K562 (cell line): ENCODE measurements at regions not wholly inside any gene's neighbourhood (a gene's known extent, or its start where the extent isn't known, plus 50 kb on each side); places are given as distances from the start of the nearest gene placed in this dataset.

ENCODE experiments used
- CREB1 ChIP-seq, 2 experiments: sonication (generic) in 1 of 2; formaldehyde crosslinking in 1 of 2; IDR thresholded peaks; 2 replicates each; pipeline versions ENCODE4 v1.6.1 to v1.8.0; 2012 to 2022; ENCODE audit warnings: inconsistent platforms in 1 of 2, mild to moderate bottlenecking in 1 of 2, missing genetic modification reagents in 1 of 2, moderate library complexity in 1 of 2
- FOXP1 ChIP-seq: sonication (generic); formaldehyde crosslinking; IDR thresholded peaks from 2 replicates; pipeline ENCODE4 v1.8.0; 2022; ENCODE audit warnings: mild to moderate bottlenecking, missing genetic modification reagents
- HDAC1 ChIP-seq, 2 experiments: fragments of 450-650 bp; IDR thresholded peaks; 2 replicates each; pipeline ENCODE4 v1.6.1; 2016 to 2017; ENCODE audit warnings: inconsistent platforms in 1 of 2, mild to moderate bottlenecking in 1 of 2, moderate library complexity in 1 of 2
- LCOR ChIP-seq: sonication (generic); formaldehyde crosslinking; IDR thresholded peaks from 2 replicates; pipeline ENCODE4 v1.8.0; 2022; ENCODE audit warnings: mild to moderate bottlenecking, missing genetic modification reagents
- PHF8 ChIP-seq: fragments of 200-600 bp; sonication (generic); IDR thresholded peaks from 2 replicates; pipeline ENCODE4 v1.6.1; 2012; ENCODE audit warnings: mixed run types, mild to moderate bottlenecking, inconsistent platforms, low read length, moderate library complexity, borderline replicate concordance
- RAD21 ChIP-seq, 2 experiments: fragments of 250-450 bp in 1 of 2; fragments of 450-650 bp in 1 of 2; sonication (Bioruptor Pico) in 1 of 2; formaldehyde crosslinking in 1 of 2; IDR thresholded peaks in 1 of 2; conservative IDR thresholded peaks in 1 of 2; 2 replicates each; pipeline versions ENCODE4 v1.4.0 to v1.8.0; 2020 to 2022; ENCODE audit warnings: mild to moderate bottlenecking in 2 of 2, moderate library complexity in 1 of 2
- ZFX ChIP-seq: sonication (generic); formaldehyde crosslinking; IDR thresholded peaks from 2 replicates; pipeline ENCODE4 v1.8.0; 2022; ENCODE audit warnings: mild to moderate bottlenecking, missing genetic modification reagents, moderate library complexity
- ZNF644 ChIP-seq: fragments of 200-800 bp; sonication (Bioruptor generic); IDR thresholded peaks from 2 replicates; pipeline ENCODE4 v1.6.1; 2016; ENCODE audit warnings: low read depth, missing genetic modification characterization, missing compliant biosample characterization

DNA sequence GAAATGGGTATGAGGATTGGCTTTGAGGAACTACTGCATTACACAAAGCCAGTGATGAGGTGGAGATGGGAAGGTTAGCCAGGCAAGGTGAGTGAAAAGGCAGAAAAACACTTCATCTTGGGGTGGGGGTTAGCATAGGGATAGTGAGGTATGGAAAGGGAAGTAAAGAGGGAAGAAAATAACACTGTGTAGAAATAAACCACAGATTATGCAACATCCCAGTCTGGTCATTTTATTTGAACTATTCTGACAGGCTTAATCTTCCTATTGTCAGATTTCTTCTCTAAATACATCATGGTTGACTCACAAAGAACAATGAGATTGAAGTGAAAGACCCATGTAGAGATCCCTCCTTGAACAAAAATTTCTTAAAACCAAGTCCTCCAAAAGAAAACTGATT lies 640.2 kb downstream of the PTPRC start:
- no peak for TF ChIP-seq RAD21 (CRISPR knock-in tag; conservative IDR thresholded peaks at IDR 0.05 in 1 of 2, IDR thresholded peaks at IDR 0.05 in 1 of 2)
- no peak for TF ChIP-seq LCOR
- no peak for TF ChIP-seq FOXP1
- no peak for TF ChIP-seq ZFX
- TF ChIP-seq CREB1 (IDR thresholded peaks at IDR 0.05) = no peak
- TF ChIP-seq CREB1 (CRISPR knock-in tag; IDR thresholded peaks at IDR 0.05) = no peak
- TF ChIP-seq HDAC1 (IDR thresholded peaks at IDR 0.05) = no peak
- no peak for TF ChIP-seq PHF8
- no peak for TF ChIP-seq ZNF644
